NCI-H2196 (cell line): ENCODE measurements at regions not wholly inside any gene's neighbourhood (a gene's known extent, or its start where the extent isn't known, plus 50 kb on each side); places are given as distances from the start of the nearest gene placed in this dataset.
"Not testable (repeated sequence)": the region's sequence is repeated elsewhere in the genome, so short reads cannot be mapped to it uniquely, and the experiment has no call there.

Source experiments
- DNase-seq: peaks from one replicate; lab custom pipeline; 2025; ENCODE audit not compliant: unreplicated experiment; lab: John Stamatoyannopoulos, UW

- DNase-seq, result no peak
Observed at GRCh38 chr4:1561286-1561990, 122.7 kb downstream of the FAM53A start.

DNA sequence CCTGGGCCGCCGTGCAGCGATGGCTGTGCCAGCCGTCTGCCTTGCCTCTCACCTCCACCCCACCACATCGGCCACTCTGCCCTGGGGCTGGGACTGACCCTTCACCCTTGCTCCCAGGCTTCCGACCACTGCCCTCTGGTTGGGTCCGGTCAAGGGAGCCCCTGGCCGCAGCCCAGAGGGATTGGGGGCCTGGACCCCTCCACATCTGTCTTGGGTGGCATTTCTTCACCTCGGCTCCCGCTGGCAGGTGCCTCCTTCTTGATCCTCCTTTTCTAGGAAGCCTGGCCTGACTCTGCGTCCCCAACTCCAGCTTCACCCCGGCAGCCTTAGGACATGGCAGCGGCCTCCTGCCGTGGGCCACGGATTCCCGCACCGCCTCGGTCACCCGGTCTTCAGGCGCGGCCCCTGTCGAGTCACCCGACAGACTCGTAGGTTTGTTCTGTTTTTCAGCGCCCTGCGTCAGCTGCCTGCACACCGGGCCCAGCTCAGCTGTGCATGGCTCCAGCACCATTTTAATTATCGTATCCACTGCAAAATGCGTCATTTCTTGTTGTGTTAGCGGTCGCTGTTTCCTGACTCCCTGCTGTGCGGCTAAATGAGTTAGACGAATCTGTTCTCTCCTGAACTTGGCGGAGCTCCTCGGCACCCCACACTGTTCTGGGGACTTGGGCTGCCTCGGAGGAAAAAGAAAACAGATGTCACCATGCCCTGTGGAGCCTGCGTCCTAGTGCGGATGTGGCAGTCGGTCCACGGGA lies 124.0 kb downstream of the FAM53A start:
- no peak for DNase-seq

GRCh38 chr4:1558205-1558604 lies 125.9 kb downstream of the FAM53A start:
- DNase-seq, result no peak

- no peak for DNase-seq
Observed at GRCh38 chr4:1557221-1557597, 126.9 kb downstream of the FAM53A start.

GRCh38 chr4:1556541-1557220 lies 127.4 kb downstream of the FAM53A start:
- no peak for DNase-seq

GRCh38 chr4:1554876-1555265 lies 129.2 kb downstream of the FAM53A start:
- DNase-seq, result peak; percentile 63

DNA sequence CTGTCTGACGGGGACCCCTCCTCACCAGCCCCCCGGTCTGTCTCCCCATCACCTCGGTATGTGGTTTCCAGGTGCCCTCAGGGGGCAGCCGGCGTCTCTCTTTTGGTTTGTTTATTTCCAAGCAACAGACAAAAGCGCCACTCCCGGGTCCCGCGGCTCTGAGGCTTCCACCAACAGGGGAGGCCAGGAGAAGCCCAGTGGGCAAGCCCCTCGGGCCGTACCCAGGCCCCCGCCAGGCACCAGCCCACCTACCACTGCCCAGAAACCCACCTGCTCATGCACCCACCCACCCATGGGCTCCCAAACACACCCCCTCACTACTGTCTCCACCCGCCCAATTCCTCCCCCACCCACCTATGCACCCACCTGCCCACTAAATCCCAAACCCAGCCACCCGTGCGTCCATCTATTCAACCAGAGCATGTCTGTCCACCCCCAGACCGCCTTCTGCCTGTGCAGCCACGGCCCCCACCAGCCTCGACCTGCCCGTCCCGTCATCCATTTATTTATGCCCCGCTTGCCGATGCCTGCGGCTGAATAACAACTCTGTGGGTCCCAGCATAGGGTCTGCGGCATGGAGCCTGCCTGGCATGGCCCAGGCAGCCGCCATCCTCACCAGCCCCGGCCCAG lies 129.8 kb downstream of the FAM53A start:
- no peak for DNase-seq

DNA sequence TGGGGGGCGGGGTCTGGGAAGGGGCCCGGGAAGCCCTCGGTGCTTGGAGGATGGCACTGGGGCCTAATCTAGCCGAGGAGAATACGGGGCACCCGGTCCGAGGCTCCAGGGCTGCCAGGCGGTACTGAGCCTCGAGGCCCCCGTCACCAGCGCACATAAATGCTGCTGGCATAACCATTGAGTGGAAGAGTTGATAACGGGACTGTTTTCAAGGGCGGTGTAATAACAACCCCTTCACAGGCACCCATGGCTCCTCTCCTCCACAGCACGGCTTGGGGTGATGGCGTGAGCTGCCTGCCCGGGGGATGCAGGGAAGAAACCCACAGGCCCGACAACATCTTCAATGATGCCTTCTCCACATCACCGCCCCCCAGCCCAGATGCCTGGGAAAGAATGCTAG lies 130.7 kb downstream of the FAM53A start:
- DNase-seq, result no peak

DNA sequence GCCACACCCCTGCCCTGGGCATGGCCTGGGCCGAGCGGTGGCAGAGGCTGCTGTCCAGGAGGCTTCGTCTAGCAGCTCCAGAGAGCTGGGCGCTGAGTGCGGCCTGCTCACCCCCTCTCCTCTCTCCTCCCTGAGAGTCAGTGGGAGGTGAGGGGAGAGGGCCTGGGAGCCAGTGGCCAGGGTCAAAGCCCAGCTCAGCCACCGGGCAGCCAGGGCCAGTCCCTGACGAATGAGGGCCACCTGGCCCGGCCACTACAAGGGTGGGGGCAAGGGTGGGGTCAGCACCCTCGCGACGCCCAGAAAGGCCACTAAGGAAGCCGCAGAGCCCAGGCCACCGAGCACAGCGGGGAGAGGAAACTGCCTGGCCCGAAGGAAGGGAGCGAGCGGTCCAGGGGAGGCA lies 131.7 kb downstream of the FAM53A start:
- DNase-seq, result no peak

GRCh38 chr4:1551211-1551610 lies 132.9 kb downstream of the FAM53A start:
- DNase-seq, result no peak

- DNase-seq, result peak; percentile 13
Observed at GRCh38 chr4:1550122-1551070, 133.7 kb downstream of the FAM53A start.

DNA sequence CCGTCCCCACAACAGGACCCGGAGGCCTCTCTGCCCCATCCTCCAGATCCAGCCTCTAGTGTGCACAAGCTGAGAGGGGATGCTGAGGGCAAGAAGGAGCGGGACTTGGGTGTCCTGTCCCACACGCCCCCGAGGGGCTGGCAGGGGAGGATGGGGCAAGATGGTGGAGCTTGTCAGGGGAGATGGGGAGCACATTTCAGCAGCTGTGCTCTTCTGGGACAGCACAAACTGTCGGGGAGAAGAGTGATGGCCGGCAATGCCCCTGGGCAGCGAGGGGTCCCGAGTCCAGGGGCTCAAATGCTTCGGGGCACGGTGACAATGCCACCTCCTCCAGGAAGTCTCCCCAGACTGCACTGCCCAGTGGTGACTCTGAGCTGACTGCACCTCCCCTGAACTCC lies 134.5 kb downstream of the FAM53A start:
- no peak for DNase-seq

DNA sequence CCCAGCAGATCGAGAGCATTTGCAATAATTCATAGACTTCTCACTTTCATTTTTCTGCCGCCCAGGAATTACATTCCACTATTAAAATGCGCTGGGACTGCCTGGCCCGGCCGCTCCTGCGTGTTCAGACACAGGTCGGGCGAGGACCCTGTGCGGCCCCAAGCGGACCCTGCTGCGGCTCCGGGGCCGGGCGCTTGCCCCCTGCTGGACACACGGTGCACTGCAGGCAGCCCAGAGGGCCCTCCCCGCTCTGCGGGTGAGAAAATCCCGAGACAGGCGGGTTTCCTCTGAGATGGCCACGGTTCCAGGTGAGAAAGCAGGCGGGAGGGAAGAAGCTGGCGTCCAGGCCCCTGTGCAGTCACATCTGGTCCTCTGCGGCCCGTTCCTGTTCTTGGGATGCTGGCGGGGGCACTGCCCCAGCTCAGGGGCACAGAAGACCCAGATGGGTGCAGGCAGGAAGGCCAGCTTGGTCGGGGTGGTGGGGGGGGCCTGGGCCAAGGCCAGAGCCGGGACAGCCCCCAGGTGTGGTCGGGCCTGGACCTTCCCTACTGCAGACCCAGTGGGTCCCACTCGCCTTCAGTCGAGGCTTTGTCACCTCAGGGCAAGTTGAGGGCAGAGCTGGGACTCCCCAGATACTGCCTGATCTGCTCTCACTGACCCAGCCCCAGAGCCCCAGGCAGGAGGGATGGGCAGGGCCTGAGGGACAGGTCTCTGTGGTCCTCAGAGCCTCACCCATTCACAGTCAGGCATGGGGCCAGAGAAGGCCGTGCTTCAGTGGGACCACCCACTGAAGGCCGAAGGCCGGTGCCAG lies 135.1 kb downstream of the FAM53A start:
- DNase-seq, result peak; percentile 24

DNA sequence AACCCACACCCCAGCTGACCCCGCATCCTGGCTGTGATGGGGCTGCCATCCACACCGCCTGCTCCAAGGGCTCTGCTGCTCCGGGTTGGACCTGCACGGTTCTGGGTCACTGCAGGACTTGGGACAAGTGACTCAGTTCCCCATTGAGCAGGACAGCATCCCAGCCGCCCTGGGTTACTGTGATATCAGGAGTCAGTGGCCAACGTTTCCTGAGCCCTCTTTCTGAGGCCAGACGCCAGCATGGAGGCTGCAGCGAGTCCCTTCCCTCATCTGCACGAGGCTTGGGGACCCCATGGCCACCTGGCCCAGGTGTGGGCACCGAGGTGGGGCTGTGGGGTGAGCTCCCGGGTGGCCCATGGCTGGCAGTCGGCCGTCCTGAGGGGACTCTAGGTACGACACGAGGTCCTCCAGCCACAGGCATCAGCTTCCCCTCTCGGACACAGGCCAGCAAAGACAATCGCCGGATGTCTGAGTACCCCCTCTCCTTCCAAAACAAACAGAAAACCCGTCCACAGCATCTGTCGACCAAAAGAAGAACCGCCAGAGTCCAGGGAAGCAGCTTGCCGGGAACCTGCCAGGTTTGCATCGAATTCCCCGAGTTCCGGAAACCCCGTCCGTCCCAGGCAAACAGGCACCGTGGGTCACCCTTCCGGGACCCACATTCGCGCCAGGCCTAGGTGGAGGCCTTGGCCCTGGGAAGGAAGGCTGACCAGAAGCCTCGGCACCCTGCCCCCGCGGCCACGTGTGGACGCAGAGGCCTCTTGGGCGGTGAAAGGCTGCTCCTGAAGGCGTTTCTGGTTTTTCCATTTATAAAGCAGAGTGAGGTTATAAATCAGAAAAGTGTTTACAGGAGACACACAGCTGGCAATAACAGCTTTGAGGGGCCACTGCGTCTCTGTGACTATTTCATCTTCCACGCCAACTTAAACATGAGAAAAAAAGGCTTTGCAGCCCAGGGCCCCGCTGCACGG lies 136.0 kb downstream of the FAM53A start:
- DNase-seq, result no peak

- no peak for DNase-seq
Observed at GRCh38 chr4:1547131-1547855, 136.8 kb downstream of the FAM53A start.

GRCh38 chr4:1544861-1545281 lies 138.6 kb upstream of the NKX1-1 start:
- no peak for DNase-seq

DNA sequence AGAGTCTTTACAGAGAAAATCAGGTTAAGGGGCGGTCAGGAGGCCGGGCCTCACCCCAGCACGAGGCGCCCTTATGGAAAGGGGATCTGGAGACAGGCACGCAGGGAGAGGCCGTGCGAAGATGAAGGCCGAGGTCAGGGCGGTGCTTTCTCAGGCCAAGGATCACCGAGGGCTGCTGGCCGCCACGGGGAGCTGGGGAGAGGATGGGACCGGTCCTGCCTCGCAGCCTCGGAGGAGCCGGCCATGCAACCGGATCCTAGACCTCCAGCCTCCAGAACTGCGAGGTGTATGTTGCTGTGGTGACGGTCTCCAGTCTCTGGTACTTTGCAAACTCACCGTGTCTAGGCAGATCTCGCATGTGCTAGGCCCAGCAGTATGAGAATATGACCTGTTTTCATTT lies 138.2 kb upstream of the NKX1-1 start:
- not testable (repeated sequence) for DNase-seq

DNA sequence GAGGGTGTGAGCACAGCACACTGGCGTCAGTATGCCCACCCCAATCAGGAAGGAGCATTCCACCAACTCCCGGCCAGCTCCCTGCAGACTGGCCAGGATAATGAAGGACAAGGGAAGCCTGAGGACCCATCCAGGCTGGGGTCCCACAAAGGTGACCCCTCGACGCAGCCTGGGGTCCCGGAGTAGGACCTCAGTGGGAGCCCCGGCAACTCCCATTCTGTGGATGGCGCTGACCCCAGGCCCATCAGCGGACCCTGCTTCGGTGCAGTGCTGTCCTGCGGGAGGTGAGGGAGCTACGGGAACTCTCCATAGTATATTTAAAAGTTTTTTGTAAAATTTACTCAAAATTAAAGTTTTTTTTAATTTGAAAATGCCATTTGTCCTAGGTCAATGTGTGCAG lies 137.7 kb upstream of the NKX1-1 start:
- no peak for DNase-seq
